ENCODE measurements at regions not wholly inside any gene's neighbourhood (a gene's known extent, or its start where the extent isn't known, plus 50 kb on each side); places are given as distances from the start of the nearest gene placed in this dataset.

GRCh38 chr9:80158131-80158530, 586.4 kb downstream of the TLE4 start:
- no peak for DNase-seq

GRCh38 chr9:80157561-80157983, 585.8 kb downstream of the TLE4 start:
- no peak for DNase-seq

- no peak for DNase-seq
Observed at GRCh38 chr9:80156756-80157472, 585.1 kb downstream of the TLE4 start.

GRCh38 chr9:80156262-80156661, 584.5 kb downstream of the TLE4 start:
- DNase-seq, result no peak

GRCh38 chr9:80147866-80148265, 576.1 kb downstream of the TLE4 start:
- DNase-seq, result no peak

- DNase-seq, result no peak
Observed at GRCh38 chr9:80146466-80146865, 574.7 kb downstream of the TLE4 start.

GRCh38 chr9:80144856-80145255, 573.1 kb downstream of the TLE4 start:
- DNase-seq, result no peak

- DNase-seq, result no peak
Observed at GRCh38 chr9:80144406-80144805, 572.6 kb downstream of the TLE4 start.

GRCh38 chr9:80143899-80144298, 572.1 kb downstream of the TLE4 start:
- DNase-seq, result no peak

- DNase-seq, result no peak
Observed at GRCh38 chr9:80134487-80134886, 562.7 kb downstream of the TLE4 start.

- DNase-seq, result no peak
Observed at GRCh38 chr9:80131627-80132026, 559.9 kb downstream of the TLE4 start.

GRCh38 chr9:80127920-80128319, 556.2 kb downstream of the TLE4 start:
- no peak for DNase-seq

- DNase-seq, result no peak
Observed at GRCh38 chr9:80125731-80126264, 554.0 kb downstream of the TLE4 start.

GRCh38 chr9:80117031-80117430, 545.3 kb downstream of the TLE4 start:
- no peak for DNase-seq

GRCh38 chr9:80114241-80114640, 542.5 kb downstream of the TLE4 start:
- no peak for DNase-seq

- no peak for DNase-seq
Observed at GRCh38 chr9:80107931-80108660, 536.3 kb downstream of the TLE4 start.

- no peak for DNase-seq
Observed at GRCh38 chr9:80097476-80097875, 525.7 kb downstream of the TLE4 start.

GRCh38 chr9:80094176-80094771, 522.5 kb downstream of the TLE4 start:
- DNase-seq, result no peak

- DNase-seq, result no peak
Observed at GRCh38 chr9:80093695-80094094, 521.9 kb downstream of the TLE4 start.

GRCh38 chr9:80091526-80091925, 519.8 kb downstream of the TLE4 start:
- no peak for DNase-seq

- no peak for DNase-seq
Observed at GRCh38 chr9:80090317-80090716, 518.6 kb downstream of the TLE4 start.

- no peak for DNase-seq
Observed at GRCh38 chr9:80086822-80087345, 515.1 kb downstream of the TLE4 start.

GRCh38 chr9:80086386-80086785, 514.6 kb downstream of the TLE4 start:
- DNase-seq, result no peak

GRCh38 chr9:80085668-80086067, 513.9 kb downstream of the TLE4 start:
- DNase-seq, result no peak
